Uterus (tissue), 3 donors: ENCODE measurements at regions not wholly inside any gene's neighbourhood (a gene's known extent, or its start where the extent isn't known, plus 50 kb on each side); places are given as distances from the start of the nearest gene placed in this dataset.

Source experiments
- DNase-seq, 2 donors: peaks; one replicate each; pipeline ENCODE4 v3.0.0-alpha.2; 2019 to 2020
- H3K27ac ChIP-seq, 2 donors: fragments of 200-600 bp; sonication (generic); 1 replicate in 1 of 2; 2 replicates in 1 of 2; pipeline ENCODE4 v1.5.1; 2016 to 2018
- H3K27me3 ChIP-seq, 2 donors: fragments of 200-600 bp; sonication (generic); one replicate each; pipeline ENCODE4 v1.5.1; 2018 to 2019; ENCODE audit warnings: control low read depth in 1 of 2
- H3K36me3 ChIP-seq, 2 donors: fragments of 200-600 bp; sonication (generic); one replicate each; pipeline ENCODE4 v1.5.1; 2019; ENCODE audit warnings: control low read depth in 1 of 2
- H3K4me1 ChIP-seq, 2 donors: fragments of 200-600 bp; sonication (generic); one replicate each; pipeline ENCODE4 v1.5.1; 2018 to 2019; ENCODE audit warnings: control low read depth in 1 of 2
- H3K4me3 ChIP-seq, 2 donors: fragments of 200-600 bp; sonication (generic); 1 replicate in 1 of 2; 2 replicates in 1 of 2; pipeline ENCODE4 v1.5.1; 2018 to 2019; ENCODE audit warnings: mild to moderate bottlenecking in 1 of 2
- H3K9me3 ChIP-seq, 2 donors: fragments of 200-600 bp; sonication (generic); one replicate each; pipeline ENCODE4 v1.5.1; 2019; ENCODE audit warnings: control low read depth in 1 of 2
- POLR2A ChIP-seq, 2 donors: fragments of 450-650 bp; IDR thresholded peaks; one replicate each; pipeline ENCODE4 v1.6.1; 2016; ENCODE audit warnings: antibody characterized with exemption in 2 of 2, mild to moderate bottlenecking in 1 of 2, moderate library complexity in 1 of 2
- intact Hi-C: fragments of 100-400 bp; cut with DNase I; formaldehyde crosslinking; loops from one replicate; pipeline ENCODE4 v1.15.1; 2023; ENCODE audit warnings: low total_unique reads
- TF ChIP-seq, protein P1 (sequence below), 4 experiments: fragments of 200-600 bp in 2 of 4; fragments of 450-650 bp in 2 of 4; sonication (generic) in 2 of 4; IDR thresholded peaks; one replicate each; pipeline ENCODE4 v1.5.1; 2016 to 2019; ENCODE audit warnings: antibody characterized with exemption in 4 of 4, mild to moderate bottlenecking in 2 of 4, moderate library complexity in 1 of 4
- donor health status: DM: yes; HTN: yes; CAD: no.

DNA sequence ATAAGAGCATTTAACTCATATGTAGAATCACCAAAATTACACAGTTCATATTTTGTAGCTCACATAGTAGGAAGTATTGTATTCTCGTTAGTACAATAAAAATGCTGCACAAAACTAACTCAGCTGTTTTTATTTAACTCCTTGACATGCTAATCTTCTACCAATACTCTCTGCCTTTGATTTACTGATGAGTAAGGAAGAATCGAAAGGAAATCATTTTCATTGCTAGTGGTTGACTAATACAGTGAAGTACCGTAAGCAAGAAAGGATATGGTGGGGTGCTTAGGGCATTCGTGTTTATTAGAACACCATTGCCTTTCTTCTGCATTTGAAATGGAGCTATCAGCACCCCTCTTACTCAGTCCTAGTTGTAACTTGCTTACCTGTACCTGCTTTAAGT is 1239.1 kb upstream of the TENM3 start:
- no peak overlapping the region for H3K4me3 ChIP-seq
- H3K27me3 ChIP-seq: no peaks in the 10 kb centered on the region
- intact Hi-C loops: no loop called here
- H3K36me3 ChIP-seq: no peaks in the 10 kb centered on the region
- no peaks in the 10 kb centered on the region for H3K9me3 ChIP-seq
- no peak for TF ChIP-seq POLR2A (IDR thresholded peaks at IDR 0.05)
- TF ChIP-seq, protein P1, sequence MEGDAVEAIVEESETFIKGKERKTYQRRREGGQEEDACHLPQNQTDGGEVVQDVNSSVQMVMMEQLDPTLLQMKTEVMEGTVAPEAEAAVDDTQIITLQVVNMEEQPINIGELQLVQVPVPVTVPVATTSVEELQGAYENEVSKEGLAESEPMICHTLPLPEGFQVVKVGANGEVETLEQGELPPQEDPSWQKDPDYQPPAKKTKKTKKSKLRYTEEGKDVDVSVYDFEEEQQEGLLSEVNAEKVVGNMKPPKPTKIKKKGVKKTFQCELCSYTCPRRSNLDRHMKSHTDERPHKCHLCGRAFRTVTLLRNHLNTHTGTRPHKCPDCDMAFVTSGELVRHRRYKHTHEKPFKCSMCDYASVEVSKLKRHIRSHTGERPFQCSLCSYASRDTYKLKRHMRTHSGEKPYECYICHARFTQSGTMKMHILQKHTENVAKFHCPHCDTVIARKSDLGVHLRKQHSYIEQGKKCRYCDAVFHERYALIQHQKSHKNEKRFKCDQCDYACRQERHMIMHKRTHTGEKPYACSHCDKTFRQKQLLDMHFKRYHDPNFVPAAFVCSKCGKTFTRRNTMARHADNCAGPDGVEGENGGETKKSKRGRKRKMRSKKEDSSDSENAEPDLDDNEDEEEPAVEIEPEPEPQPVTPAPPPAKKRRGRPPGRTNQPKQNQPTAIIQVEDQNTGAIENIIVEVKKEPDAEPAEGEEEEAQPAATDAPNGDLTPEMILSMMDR (IDR thresholded peaks at IDR 0.05): no peak
- H3K27ac ChIP-seq: no peak overlapping the region
- no peaks in the 10 kb centered on the region for H3K4me1 ChIP-seq
- DNase-seq: no peak

DNA sequence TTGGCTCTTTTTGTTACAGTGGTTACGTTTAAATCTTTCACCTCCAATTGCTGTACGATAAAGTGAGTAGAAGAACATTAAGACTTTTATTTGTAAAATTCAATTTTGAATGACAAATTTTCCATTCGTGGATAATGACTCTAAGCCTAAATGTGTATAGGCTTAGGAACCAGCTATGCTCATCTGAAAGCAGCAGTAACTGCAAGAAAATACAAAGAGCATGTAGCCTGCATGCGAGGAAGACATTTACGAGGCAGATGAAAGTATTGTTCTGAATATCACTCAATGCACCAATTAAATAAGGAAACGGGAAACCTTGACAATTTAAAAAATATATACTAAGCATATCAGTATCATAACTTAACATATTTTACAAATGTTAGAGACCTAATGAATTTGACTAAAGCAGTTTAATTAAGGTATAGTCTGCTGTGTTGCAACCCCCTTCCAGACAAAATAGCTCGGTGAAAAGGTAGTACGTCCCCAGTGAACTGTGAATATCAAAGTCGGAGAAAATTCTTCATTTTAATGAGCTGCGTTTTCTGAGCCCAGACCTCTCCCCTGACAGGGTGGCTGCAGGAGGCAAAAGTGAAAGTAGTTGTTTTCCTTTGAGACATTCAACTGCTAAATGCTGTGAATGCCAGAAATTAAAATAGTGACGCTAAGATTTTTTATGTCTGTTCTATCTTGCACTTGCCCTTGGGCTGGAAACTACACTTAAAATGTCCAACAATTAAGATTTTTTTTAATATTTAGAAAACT is 1236.5 kb upstream of the TENM3 start:
- Histone ChIP-seq H3K4me1 (no peaks in the 10 kb centered on the region), H3K9me3 (no peaks in the 10 kb centered on the region), H3K27ac (no peak overlapping the region), H3K27me3 (no peaks in the 10 kb centered on the region), H3K4me3 (no peak overlapping the region), H3K36me3 (no peaks in the 10 kb centered on the region)
- TF ChIP-seq, protein P1 (IDR thresholded peaks at IDR 0.05): no peak
- no peak for TF ChIP-seq POLR2A (IDR thresholded peaks at IDR 0.05)
- intact Hi-C loops: no loop called here
- no peak for DNase-seq

DNA sequence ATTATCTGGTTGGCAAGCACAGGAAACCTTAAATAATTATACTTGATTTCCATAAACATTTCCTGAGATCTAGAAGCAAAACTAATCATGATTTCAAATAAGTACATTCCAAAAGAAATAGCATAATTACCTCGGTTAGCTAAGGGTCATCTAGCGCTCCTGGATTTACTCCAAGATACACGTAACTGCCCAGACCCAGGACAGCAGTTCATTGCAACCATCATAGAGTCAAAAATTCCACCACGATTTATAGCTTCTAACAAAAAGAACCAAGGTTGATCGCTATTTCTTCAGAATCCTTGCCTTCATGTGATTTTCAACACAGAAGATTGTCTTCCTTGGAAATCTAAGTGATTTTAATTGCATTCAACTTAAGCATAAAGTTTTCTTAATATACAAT is 1235.5 kb upstream of the TENM3 start:
- TF ChIP-seq, protein P1 (IDR thresholded peaks at IDR 0.05): no peak
- TF ChIP-seq POLR2A (IDR thresholded peaks at IDR 0.05): no peak
- no peak for DNase-seq
- H3K4me3 ChIP-seq: no peak overlapping the region
- H3K27ac ChIP-seq: no peak overlapping the region
- no peaks in the 10 kb centered on the region for H3K27me3 ChIP-seq
- no peaks in the 10 kb centered on the region for H3K4me1 ChIP-seq
- H3K36me3 ChIP-seq: no peaks in the 10 kb centered on the region
- H3K9me3 ChIP-seq: no peaks in the 10 kb centered on the region
- intact Hi-C loops: no loop called here

DNA sequence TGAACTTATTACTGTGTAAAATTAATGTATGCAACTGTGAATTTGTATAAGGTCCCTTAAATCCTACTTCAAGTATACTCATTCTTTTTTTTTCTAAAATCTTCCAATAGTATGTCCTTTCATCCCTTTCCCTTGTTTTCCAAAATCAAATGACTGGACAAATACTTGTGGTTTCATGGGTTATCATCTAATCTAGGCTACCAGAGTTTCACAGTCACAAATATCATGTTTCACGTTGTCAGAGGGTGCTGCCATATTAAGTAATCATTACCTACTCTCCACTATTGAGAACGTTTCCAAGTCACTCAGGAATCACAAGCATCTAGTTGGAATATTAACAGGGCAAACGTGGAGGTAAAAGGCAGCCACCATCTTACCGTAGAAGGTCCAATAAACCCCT is 1235.0 kb upstream of the TENM3 start:
- Histone ChIP-seq H3K27me3 (no peaks in the 10 kb centered on the region), H3K4me3 (no peak overlapping the region), H3K27ac (no peak overlapping the region), H3K9me3 (no peaks in the 10 kb centered on the region), H3K4me1 (no peaks in the 10 kb centered on the region), H3K36me3 (no peaks in the 10 kb centered on the region)
- TF ChIP-seq, protein P1 (IDR thresholded peaks at IDR 0.05): no peak
- no peak for TF ChIP-seq POLR2A (IDR thresholded peaks at IDR 0.05)
- intact Hi-C loops: no loop called here
- DNase-seq: no peak

DNA sequence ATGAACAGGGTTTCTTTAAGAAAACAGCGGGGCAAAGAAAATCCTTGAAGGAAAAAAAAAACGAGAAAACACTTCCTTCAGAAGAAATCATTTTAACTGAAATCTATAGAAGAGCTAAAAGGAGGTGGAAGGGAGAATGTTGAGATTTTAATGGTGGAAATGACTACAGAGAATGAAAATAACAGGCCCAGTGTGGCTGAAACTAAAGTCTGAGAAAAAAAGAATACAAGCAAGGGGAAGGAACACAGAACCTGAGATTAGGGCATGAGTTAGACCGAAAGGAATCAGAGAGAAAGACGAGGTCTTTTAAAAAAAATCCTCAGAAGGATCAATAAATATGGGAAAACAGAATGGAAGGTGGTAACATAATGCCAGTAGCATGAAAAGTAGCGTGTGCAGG is 1230.0 kb upstream of the TENM3 start:
- Histone ChIP-seq H3K36me3 (no peaks in the 10 kb centered on the region), H3K4me1 (no peaks in the 10 kb centered on the region), H3K9me3 (peaks cover 0 to 7% of the 10 kb centered on the region in 2 donors), H3K27ac (no peak overlapping the region), H3K4me3 (no peak overlapping the region), H3K27me3 (no peaks in the 10 kb centered on the region)
- DNase-seq: no peak
- intact Hi-C loops: no loop called here
- TF ChIP-seq POLR2A (IDR thresholded peaks at IDR 0.05): no peak
- TF ChIP-seq, protein P1 (IDR thresholded peaks at IDR 0.05): no peak
